GM12873 (cell line): ENCODE measurements at regions not wholly inside any gene's neighbourhood (a gene's known extent, or its start where the extent isn't known, plus 50 kb on each side); places are given as distances from the start of the nearest gene placed in this dataset.

Experiments
- CTCF ChIP-seq: IDR thresholded peaks from 2 replicates; pipeline ENCODE4 v1.5.1; 2012; ENCODE audit warnings: low read depth, mild to moderate bottlenecking, moderate library complexity, low read length, control low read depth; ENCODE audit not compliant: insufficient read depth; ENCODE audit errors: missing control alignments

GRCh38 chr9:25613709-25614108 lies 64.5 kb downstream of the TUSC1 start:
- TF ChIP-seq CTCF: no peak

DNA sequence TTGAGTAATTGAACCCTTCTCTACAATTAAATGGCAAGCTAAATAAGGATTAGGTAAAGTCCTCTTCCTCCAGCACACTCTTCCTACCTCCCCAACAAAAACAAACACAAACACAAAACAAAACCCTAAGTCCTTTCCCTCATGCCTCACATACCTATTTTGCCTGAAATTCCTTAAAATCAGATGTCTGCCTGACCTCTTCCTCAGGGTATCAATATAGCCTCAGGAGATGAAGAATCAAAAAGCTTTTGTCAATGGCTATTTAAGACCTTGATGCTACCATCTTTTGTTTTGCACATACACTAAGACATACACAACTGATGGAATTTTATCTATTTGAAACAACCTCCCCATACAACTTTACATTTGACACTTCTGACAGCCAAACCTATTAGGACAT lies 75.1 kb downstream of the TUSC1 start:
- TF ChIP-seq CTCF: no peak

- TF ChIP-seq CTCF: no peak
Observed at GRCh38 chr9:25602400-25603044, 75.7 kb downstream of the TUSC1 start.

DNA sequence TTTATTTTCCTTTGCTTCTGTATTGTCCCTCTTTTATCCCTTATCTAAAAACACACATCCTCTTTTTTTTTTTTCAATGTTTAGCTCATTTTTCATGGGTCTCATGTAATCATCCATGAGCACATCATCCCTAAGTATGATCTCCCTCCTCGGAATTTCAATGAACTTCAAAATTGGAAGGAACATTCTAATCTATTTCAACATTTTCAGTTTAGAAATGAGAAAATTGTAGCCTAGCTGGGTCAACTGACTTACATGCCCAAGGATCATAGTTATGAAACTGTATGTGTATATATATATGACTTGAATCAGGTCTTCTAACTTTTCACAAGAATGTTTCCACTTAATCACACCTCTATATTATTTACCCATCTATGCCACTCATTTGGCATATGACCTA lies 77.7 kb downstream of the TUSC1 start:
- TF ChIP-seq CTCF: no peak

- TF ChIP-seq CTCF: no peak
Observed at GRCh38 chr9:25584611-25585010, 93.6 kb downstream of the TUSC1 start.

DNA sequence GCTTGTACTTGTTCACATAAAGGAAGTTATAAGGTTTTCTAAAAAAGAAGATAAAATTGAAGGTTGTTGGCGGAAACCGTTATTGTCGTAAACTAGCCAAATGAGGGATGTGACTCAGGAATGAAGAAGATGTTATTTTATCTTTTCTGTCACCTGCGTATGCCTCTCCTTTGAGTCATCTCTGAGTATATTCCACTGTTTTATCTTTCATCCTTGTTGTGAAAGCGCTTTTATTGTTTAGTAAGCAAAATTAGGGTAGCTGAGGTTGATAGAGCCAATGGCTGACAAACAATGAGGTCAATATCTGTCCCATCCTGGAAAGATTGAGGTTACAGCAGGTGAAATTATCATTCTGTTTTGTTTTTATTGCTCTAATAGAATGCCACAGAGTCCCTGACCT lies 105.0 kb downstream of the TUSC1 start:
- no peak for TF ChIP-seq CTCF

- no peak for TF ChIP-seq CTCF
Observed at GRCh38 chr9:25571491-25571890, 106.8 kb downstream of the TUSC1 start.
